Heart right ventricle (tissue), 2 donors: ENCODE measurements at regions not wholly inside any gene's neighbourhood (a gene's known extent, or its start where the extent isn't known, plus 50 kb on each side); places are given as distances from the start of the nearest gene placed in this dataset.

Source experiments
- microRNA-seq, 2 donors: library from miRNA; unstranded; fragments of <30 nt; microRNA quantifications; one replicate each; pipeline ENCODE4 v1.2.0, GENCODE V29; 2021
- donor health status: DM: no; HTN: no; CAD: no.
- donor health status: DM: yes; HTN: yes; CAD: no.

Small RNAs in the stretch of these regions (microRNA-seq; reads per million reads assigned to microRNA genes)
- gene MIR187 = 4.1 to 156 reads per million in 2 donors
